ENCODE measurements at regions not wholly inside any gene's neighbourhood (a gene's known extent, or its start where the extent isn't known, plus 50 kb on each side); places are given as distances from the start of the nearest gene placed in this dataset.

DNA sequence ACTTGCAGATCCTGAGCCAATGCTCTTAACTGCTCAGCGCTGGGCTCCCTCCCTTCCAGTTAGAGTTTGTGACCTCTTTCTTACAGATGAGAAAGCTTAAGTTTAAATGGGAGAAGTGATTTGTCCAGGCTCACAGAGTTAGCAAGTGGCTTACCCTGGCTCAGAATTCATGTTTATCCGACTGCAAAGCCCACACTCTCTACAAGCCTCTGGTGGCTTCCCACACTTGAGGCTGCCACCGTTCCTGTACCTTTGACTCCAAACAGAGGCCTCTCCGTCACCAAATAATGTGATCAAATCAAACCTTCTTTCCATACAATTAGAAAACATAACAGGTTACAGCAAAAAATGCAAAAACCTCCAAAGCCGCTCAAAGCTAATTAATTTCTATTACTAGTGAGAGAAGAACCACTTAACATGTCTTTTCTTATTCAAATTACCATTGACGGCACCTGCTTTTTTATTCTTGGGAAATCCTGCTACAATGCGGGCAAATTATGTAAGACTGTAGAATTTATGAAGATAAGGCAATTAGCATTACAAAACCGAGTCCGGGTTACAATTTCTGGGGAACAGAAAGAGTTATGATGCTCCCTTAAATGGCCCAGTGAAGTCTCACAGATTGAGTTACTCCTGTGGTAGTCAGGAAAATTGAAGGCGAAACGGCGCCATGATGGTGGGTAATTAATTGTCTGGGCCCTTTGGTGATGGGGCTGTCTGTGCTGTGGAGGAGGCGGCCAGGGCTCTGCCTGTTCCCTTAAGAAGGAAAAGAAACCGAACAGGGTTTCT lies 324.3 kb upstream of the POU3F1 start:
- TF ChIP-seq ZNF274 (IDR thresholded peaks at IDR 0.05; ENCODE audit: low read depth, low read length) (no peak), POLR2AphosphoS5 (IDR thresholded peaks at IDR 0.05; ENCODE audit: low read depth, low read length) (no peak), EZH2 (IDR thresholded peaks at IDR 0.05) (no peak), ELF1 (IDR thresholded peaks at IDR 0.05; ENCODE audit: borderline replicate concordance, low read depth) (no peak), CEBPB (IDR thresholded peaks at IDR 0.05; ENCODE audit: low read depth) (no peak), ATF3 (IDR thresholded peaks at IDR 0.05) (no peak), YY1 (IDR thresholded peaks at IDR 0.05; ENCODE audit: extremely low read depth, insufficient replicate concordance, low read depth, low read length) (no peak), RAD21 (IDR thresholded peaks at IDR 0.05; ENCODE audit: low read depth) (no peak), CBX3 (IDR thresholded peaks at IDR 0.05; ENCODE audit: low read depth) (no peak), SIN3A (IDR thresholded peaks at IDR 0.05; ENCODE audit: low read depth) (no peak), CTCF (IDR thresholded peaks at IDR 0.05 in 2 of 3, conservative IDR thresholded peaks at IDR 0.05 in 1 of 3; ENCODE audit: borderline replicate concordance in 1 of 3, insufficient read depth in 1 of 3, low read depth in 2 of 3, low read length in 2 of 3) (no peak), EGR1 (IDR thresholded peaks at IDR 0.05; ENCODE audit: low read depth) (no peak), SRF (IDR thresholded peaks at IDR 0.05; ENCODE audit: low read depth) (no peak)
- TF ChIP-seq, protein P1, sequence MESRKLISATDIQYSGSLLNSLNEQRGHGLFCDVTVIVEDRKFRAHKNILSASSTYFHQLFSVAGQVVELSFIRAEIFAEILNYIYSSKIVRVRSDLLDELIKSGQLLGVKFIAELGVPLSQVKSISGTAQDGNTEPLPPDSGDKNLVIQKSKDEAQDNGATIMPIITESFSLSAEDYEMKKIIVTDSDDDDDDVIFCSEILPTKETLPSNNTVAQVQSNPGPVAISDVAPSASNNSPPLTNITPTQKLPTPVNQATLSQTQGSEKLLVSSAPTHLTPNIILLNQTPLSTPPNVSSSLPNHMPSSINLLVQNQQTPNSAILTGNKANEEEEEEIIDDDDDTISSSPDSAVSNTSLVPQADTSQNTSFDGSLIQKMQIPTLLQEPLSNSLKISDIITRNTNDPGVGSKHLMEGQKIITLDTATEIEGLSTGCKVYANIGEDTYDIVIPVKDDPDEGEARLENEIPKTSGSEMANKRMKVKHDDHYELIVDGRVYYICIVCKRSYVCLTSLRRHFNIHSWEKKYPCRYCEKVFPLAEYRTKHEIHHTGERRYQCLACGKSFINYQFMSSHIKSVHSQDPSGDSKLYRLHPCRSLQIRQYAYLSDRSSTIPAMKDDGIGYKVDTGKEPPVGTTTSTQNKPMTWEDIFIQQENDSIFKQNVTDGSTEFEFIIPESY (IDR thresholded peaks at IDR 0.05; ENCODE audit: extremely low read depth, insufficient replicate concordance, low read length) = no peak
- H3K79me2 ChIP-seq (ENCODE audit: insufficient read depth, low read length) = no peaks in the 10 kb centered on the region
- ChIA-PET RAD21 (ENCODE audit: low non-redundant PET in 1 of 2, low total read pairs in 2 of 2, uncharacterized antibody in 2 of 2, unreplicated experiment in 2 of 2) (no interaction called here), CTCF (no interaction called here), POLR2A (no interaction called here)
- H3K36me3 ChIP-seq (ENCODE audit: control insufficient read depth in 1 of 2, insufficient read depth in 2 of 2, low read length in 2 of 2) = no peaks in the 10 kb centered on the region
- no peak overlapping the region for H3K4me2 ChIP-seq (ENCODE audit: low read length)
- H3K27me3 ChIP-seq (ENCODE audit: insufficient read depth, low read length) = peaks cover 52% of the 10 kb centered on the region
- H2AFZ ChIP-seq (ENCODE audit: low read depth, low read length, poor library complexity, severe bottlenecking) = no peak overlapping the region
- ATAC-seq (no peak), DNase-seq (ENCODE audit: low read depth, low spot score) (no peak)
- H3K4me3 ChIP-seq (replicated peaks in 1 of 2; ENCODE audit: low read depth in 1 of 2, low read length in 2 of 2) = no peak overlapping the region
- no peak overlapping the region for H3K27ac ChIP-seq (ENCODE audit: low read depth, low read length)
- intact Hi-C loops (cut with micrococcal nuclease) = no loop called here
- H3K9me3 ChIP-seq (ENCODE audit: control insufficient read depth in 1 of 2, insufficient read depth in 1 of 2, low read depth in 1 of 2, low read length in 2 of 2) = peaks cover 0 to 6% of the 10 kb centered on the region in 2 experiments; a peak in 1 of 4 replicates
- no TSS peak for BruUV-seq (replicated peaks)
- H4K20me1 ChIP-seq (ENCODE audit: insufficient read depth) = no peaks in the 10 kb centered on the region
- no peaks in the 10 kb centered on the region for H3K4me1 ChIP-seq (ENCODE audit: control insufficient read depth in 1 of 2, insufficient read depth in 2 of 2, low read length in 2 of 2)
- H3K9ac ChIP-seq (ENCODE audit: low read length) = no peak overlapping the region
- H3K9me2 ChIP-seq (ENCODE audit: insufficient read depth) = no peaks in the 10 kb centered on the region
